H7 (cell line): ENCODE measurements at regions not wholly inside any gene's neighbourhood (a gene's known extent, or its start where the extent isn't known, plus 50 kb on each side); places are given as distances from the start of the nearest gene placed in this dataset.

ENCODE experiments used
- DNase-seq: peaks from one replicate; pipeline ENCODE4 v3.0.0; 2012
- H3K27me3 ChIP-seq: 2 replicates; pipeline ENCODE4 v1.6.0; 2011; ENCODE audit warnings: mild to moderate bottlenecking, low read length; ENCODE audit not compliant: control insufficient read depth, insufficient read depth
- H3K36me3 ChIP-seq: replicated peaks from 2 replicates; pipeline ENCODE4 v1.5.1; 2011; ENCODE audit warnings: low read length; ENCODE audit not compliant: control insufficient read depth, insufficient read depth
- H3K4me3 ChIP-seq: 2 replicates; pipeline ENCODE4 v1.5.1; 2011; ENCODE audit warnings: low read depth, mild to moderate bottlenecking, control low read depth, low read length, moderate library complexity; ENCODE audit not compliant: insufficient read depth

DNA sequence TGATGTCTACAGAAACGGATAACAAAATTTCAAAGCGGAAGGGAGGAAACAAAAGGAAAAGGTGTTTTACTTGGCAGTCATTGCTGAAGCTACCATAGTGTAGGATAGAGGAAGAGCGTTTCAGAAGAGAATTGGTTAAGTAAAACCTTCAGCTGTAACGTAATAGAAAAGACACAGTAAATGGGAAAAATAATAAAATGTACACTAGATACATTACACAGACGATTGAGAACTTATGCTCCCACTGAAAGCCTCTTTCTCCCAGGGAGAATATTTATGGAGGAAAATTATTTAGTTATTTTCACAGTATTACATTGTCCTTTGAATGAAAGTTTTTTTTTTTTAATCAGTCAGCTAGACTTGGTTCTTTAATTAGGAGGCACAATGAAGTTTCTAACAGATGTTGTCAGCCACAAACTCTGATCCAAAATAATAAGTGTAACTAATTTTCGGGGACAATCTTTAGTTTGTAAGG lies 90.7 kb upstream of the PRDM1 start:
- peaks cover 75% of the 10 kb centered on the region for H3K27me3 ChIP-seq
- no peak for DNase-seq

DNA sequence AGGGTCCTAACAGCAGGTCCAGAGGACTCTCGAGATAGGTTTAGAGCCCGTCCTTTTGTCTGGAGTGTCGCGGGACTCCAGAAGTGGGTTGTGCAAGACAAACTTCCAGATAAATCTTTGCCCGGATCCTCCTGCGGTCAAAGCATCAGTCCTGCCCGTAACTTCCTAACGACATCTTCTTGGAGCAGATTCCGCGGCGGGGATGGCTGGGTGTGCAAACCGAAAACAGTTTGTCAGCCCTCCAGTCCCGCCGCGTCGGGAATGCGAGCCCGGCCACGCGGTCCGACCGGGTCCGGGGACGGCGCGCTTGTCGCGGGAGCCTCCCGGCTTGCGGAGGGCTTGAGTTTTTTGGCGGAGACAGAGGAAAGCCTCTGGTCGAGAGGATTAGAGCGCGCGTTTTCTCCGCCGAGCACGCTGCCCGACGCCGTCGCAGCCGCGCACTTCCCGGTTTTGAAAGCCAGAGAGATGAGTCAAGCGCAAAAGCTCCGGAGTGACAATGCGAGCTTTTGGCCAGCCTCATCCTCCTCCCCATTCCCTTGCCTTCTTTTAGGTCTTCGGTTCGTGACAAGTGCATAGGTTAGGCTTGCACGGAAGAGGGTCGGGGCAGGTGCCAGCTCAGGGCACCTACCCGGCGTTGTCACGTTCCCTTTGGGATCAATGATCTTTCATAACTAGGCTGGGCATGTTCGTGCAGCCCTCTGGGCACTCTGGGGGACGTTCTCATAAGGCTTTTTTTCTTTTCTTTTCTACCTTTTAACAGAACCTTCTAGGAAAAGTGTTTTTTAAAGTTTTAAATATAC lies 91.3 kb upstream of the PRDM1 start:
- DNase-seq: peak; percentile 77
- Histone ChIP-seq H3K36me3 (no peaks in the 10 kb centered on the region), H3K27me3 (peaks cover 82% of the 10 kb centered on the region), H3K4me3 (peak overlapping the region; percentile 52)

More for the DNA sequence above, 90.7 kb upstream of the PRDM1 start:
- no peaks in the 10 kb centered on the region for H3K36me3 ChIP-seq
- peak overlapping the region; percentile 52 for H3K4me3 ChIP-seq

DNA sequence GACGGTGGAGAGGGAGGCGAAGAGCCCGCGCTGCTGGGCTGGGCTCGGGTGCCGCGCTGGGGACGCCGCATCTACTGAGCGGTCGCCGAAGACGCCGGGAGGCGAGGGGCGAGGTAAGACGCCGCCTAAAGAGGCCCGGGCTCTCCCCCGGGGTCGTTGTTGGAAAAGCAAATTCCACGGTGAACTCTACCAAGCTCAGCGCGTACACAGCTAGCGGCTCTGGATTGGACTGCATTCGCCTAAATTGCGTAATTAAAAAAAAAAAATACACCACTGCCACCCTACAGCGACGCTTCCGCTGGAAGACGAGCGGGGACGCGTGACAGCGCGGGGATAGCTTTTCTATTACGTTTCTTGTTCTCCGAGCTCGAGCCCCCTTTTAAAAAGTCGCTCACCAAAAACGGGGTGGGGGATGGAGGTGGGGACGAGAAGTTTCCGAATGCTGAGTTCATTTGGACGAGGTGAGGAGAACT lies 92.0 kb upstream of the PRDM1 start:
- Histone ChIP-seq H3K36me3 (no peaks in the 10 kb centered on the region), H3K4me3 (peak overlapping the region; percentile 52), H3K27me3 (peaks cover 88% of the 10 kb centered on the region)
- peak; percentile 72 for DNase-seq

DNA sequence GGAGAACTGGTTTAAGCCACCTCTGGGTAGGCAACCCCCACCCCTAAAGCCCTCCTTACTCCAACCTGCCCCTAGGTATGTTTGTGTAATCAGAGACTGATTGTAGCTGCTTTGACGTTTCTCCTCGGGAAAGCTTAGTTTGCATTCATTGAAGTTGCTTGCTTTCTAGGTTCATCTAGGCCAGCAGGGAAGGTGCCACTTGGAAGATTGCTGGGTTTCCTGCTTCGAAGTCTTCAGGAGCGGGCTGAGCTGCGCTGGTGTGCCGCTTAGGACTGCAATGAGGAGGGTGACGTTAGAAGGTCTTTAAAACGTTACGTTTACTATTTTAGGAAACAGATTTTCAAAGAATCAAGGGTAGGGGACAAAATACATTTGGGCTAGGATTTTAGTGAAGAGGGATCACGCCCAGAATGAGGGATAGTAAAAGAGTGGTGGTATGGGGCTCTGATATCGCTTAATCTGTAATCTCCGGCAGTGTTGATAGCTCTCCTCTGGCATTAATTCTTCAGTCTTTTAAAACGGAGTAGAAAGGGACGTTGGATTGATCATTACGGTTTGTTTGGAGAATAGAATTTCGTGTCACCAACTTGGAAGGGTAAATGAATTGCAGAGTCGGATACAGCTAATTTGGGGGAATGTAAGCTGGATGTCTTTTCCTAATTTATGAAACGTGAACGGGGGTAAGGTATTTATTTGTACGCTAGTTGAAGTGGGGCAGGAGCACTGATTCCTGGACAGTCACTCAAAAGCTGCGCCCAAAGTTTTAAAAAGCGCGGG lies 92.6 kb upstream of the PRDM1 start:
- H3K36me3 ChIP-seq: no peaks in the 10 kb centered on the region
- H3K27me3 ChIP-seq: peaks cover 94% of the 10 kb centered on the region
- peak; percentile 55 for DNase-seq
- peak overlapping the region; percentile 52 for H3K4me3 ChIP-seq

DNA sequence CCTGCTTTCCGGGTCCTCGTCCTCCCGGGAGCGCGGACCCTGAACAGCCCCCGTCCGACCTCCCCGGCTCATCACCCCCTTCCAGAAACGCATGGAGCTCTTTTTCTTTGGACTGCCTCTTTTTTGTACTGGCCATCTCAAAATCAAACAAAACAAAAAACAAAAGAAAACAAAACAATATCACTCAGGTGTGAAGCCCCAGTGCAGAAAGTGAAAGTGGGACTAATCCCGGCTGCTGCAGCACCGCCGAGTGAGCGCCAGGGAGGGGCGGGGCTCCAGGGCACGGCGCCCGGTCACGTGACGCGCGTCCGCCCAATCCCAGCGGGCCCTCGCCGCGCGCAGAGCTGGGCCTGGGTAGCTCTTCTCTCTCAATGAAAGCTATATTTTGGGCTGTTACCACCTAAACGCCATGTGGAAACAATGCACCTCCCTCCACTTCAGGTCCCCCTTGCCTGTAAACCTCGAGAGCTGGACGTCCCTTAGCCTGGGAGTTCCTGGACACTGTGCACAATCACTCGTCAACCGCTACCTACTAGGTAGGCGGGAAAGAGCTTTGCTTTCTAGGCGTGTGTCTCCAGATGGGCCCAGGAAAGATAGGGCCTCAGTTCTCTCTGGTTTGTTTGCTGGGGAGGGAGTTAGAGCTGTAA lies 93.7 kb upstream of the PRDM1 start:
- Histone ChIP-seq H3K36me3 (no peaks in the 10 kb centered on the region), H3K27me3 (peaks cover 95% of the 10 kb centered on the region), H3K4me3 (peak overlapping the region; percentile 56)
- peak; percentile 96 for DNase-seq

DNA sequence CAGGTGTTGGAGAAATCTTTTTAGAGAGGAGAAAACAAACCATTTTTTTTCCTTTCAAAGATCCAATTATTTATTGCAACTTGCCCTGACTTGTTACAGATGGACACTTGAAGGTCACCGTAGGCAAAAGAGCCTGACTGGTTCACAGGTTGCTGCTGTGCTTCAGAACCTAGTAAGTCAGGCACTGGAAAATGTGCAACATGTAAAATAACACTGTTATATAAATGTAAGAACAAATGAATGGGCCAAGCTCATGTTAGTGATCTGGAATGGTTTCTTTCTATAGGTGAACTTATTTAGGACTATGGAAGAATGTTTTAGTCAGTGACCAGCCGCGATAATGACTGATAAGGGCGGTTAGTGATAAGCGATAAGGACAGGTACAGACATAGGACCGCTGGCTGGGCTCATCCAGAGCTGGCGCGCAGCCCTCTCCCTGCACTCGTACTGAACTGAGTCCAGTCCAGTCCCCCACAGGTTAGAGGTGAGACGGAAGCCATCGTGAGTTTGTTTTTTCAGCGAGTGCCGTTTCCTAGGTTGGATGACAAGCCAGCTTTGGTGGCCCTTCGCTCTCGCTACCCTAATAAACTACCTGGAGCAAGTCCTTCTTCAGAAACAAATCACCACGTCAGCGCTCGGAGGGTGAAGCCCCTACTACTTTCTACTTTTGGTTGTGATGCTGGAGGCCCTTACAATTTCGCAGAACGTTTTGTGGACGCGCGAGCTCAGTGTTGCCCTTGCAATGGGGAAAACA lies 94.4 kb upstream of the PRDM1 start:
- peaks cover 97% of the 10 kb centered on the region for H3K27me3 ChIP-seq
- peak; percentile 46 for DNase-seq
- H3K36me3 ChIP-seq: no peaks in the 10 kb centered on the region
- H3K4me3 ChIP-seq: peak overlapping the region; percentile 56

DNA sequence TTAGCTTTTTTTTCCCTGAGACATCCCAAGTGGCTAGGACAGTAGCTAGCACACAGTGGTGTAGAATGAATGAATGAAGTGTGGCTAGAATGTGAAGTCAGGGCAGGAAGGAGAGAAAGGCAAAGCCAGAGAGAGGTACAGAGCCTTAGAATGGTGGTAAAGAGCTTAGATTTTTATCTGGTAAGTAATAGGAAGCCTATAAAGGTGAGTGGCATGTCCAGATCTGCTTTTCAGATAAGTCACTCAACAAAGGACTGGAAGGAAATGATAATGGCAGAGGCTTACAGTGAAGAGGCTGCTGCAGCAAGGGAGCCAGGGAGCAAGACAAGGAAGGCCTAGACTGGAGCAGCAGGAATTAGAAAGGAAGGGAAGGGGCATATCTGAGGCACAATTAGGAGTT lies 96.0 kb upstream of the PRDM1 start:
- Histone ChIP-seq H3K36me3 (no peaks in the 10 kb centered on the region), H3K27me3 (peaks cover 97% of the 10 kb centered on the region), H3K4me3 (no peak overlapping the region)
- DNase-seq: no peak

DNA sequence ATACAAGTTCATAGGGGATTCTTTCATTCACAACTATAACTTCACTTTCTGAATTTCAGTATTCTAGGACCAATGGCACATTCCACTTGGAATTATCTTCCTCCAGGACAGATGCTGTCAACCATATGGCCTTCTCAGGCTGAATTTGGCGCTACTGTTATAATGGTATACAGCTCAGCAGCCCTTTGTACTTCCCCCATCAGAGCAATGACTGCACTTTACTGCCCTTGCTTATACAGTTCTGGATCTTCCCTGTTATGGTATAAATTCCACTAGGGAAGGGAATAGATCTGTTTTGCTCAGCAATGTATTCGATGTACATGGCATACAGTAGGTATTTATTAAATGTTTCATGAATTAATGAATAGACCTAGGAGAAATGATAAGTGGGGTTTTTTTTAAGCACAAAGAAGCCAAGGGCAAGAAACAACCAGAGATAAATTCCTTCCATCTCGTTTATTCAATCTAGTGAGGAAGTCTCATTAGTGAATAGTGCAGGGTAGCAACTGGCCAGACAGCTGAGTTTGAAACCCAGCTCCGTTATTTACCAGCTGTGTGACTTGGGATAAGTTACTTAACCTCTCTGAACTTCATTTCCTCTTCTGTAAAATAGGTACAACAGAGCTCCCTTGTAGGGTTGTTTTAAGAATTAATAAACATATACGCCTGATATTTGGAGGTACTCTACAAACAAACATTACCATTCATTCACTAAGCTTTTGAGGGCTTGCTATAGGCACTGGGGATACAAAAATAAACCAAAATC lies 97.1 kb upstream of the PRDM1 start:
- Histone ChIP-seq H3K4me3 (no peak overlapping the region), H3K36me3 (no peaks in the 10 kb centered on the region), H3K27me3 (peaks cover 97% of the 10 kb centered on the region)
- DNase-seq: no peak

DNA sequence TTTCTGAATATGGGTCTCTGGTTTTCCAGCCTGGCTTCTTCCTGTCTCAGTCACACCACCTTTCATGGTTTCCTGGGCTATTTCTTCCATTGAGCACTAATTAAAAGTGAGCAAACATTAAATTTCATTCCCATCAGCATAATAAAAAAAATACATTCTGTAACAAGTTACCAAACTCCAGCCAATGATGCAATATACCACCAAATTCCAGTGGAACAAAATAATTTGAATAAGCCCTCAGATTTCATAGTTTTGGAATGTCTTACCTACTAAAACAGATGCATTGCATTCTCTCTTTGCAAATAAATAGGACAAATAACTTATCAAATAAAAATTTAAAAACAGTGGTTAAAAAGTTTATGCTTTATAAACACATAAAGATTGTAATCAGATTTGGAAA lies 97.8 kb upstream of the PRDM1 start:
- DNase-seq: no peak
- Histone ChIP-seq H3K36me3 (no peaks in the 10 kb centered on the region), H3K27me3 (peaks cover 97% of the 10 kb centered on the region), H3K4me3 (no peak overlapping the region)

DNA sequence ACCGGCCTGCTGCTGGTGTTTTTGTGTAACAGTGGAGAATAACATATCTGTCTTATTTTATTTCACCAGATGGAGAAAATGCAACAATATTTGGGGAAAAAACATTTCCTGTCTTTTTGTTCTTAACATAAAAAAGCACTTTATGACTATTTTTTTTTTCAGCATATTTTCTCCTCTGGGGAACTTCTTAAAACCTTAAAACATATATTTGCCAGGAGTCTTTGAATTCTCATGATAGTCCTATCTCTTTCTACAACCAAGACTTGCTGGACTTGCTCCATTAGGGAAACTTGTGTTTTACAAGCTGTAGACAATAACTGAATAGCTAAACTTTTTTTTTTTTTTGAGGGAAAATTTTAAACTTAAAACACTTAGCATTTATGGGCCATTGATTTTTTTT lies 98.6 kb upstream of the PRDM1 start:
- no peak overlapping the region for H3K4me3 ChIP-seq
- H3K27me3 ChIP-seq: peaks cover 97% of the 10 kb centered on the region
- DNase-seq: no peak
- H3K36me3 ChIP-seq: no peaks in the 10 kb centered on the region

DNA sequence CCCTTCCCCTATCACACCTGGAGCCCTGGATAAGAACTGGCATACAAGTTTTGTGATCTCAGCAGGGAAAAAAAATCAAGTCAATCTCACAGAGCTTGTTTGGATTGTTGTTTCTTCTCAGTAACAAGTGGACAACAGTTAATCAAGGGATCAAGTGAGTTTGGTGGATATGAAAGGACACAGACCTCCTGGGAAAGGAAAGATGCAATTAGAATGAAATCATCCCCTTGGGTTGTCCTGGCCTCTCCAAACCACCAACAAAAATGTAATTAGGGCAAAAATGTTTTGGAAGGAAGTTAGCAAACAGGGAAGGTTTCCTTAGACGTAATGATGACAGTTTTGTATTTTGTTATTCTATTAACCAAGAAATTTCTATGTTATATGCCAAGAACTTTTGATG lies 99.1 kb upstream of the PRDM1 start:
- Histone ChIP-seq H3K4me3 (no peak overlapping the region), H3K27me3 (peaks cover 100% of the 10 kb centered on the region), H3K36me3 (no peaks in the 10 kb centered on the region)
- no peak for DNase-seq

DNA sequence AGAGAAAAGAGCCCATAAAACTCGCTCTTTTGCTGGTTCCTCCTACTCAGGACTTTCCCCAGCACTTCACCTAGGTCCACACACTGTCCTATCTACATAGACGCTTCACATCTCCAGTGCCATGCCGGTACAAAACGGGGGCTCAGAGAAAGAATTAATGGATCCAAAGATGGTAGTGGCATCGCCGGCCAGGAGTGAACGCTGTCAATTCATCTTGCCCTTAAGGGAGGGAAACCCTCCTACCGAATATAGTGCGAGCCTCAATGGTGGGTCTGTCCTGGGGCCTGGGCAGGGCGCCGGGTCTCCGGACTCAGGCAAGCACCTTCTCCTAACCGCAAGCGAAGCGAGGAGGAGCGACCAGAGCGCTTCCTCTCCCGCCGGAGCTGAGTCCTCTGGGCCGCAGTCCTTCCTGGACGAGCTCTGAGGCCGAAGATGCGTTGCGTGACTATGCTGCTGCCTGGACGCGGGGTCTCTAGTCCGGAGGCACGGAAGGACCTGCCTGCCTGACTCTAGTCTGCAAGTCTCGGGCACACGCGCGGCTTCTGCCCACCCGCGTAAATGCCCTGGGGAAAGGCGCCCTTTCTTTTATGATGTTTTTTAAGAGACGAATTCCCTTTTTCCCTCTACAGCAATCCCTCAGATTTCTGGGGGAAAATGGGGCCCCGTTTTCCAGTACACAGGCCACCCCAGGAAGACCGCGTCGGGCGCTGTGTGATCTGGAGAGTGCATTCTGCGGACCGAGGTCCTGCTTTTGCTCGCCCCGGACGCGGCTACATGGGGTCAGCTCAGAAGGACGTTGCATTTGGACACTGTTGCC lies 100.1 kb upstream of the PRDM1 start:
- peak; percentile 67 for DNase-seq
- peaks cover 100% of the 10 kb centered on the region for H3K27me3 ChIP-seq
- H3K4me3 ChIP-seq: peak overlapping the region; percentile 24
- no peaks in the 10 kb centered on the region for H3K36me3 ChIP-seq
